Dendritic cell treated with granulocyte-macrophage colony-stimulating factor and Interleukin-4, amounts not matched to agents 40 ng/mL and 50 ng/mL, for 4 days (primary cell): ENCODE measurements at regions not wholly inside any gene's neighbourhood (a gene's known extent, or its start where the extent isn't known, plus 50 kb on each side); places are given as distances from the start of the nearest gene placed in this dataset.
"Not testable (repeated sequence)": the region's sequence is repeated elsewhere in the genome, so short reads cannot be mapped to it uniquely, and the experiment has no call there.

Experiments
- H3K27ac Mint-ChIP-seq: one replicate; pipeline ENCODE4 v1.8.0; 2022; ENCODE audit warnings: mild to moderate bottlenecking, mixed read lengths
- H3K27me3 Mint-ChIP-seq: one replicate; pipeline ENCODE4 v1.8.0; 2022; ENCODE audit warnings: mild to moderate bottlenecking, mixed read lengths
- H3K36me3 Mint-ChIP-seq: one replicate; pipeline ENCODE4 v1.8.0; 2022; ENCODE audit warnings: low read depth, mixed read lengths
- H3K4me1 Mint-ChIP-seq: one replicate; pipeline ENCODE4 v1.8.0; 2022; ENCODE audit warnings: low read depth, mixed read lengths
- H3K4me3 Mint-ChIP-seq: one replicate; pipeline ENCODE4 v1.8.0; 2022; ENCODE audit warnings: mild to moderate bottlenecking, moderate library complexity, mixed read lengths
- H3K9me3 Mint-ChIP-seq: one replicate; pipeline ENCODE4 v1.8.0; 2022; ENCODE audit warnings: mixed read lengths
- intact Hi-C: fragments of 100-400 bp; cut with micrococcal nuclease; formaldehyde crosslinking; loops from one replicate; pipeline ENCODE4 v1.15.0; 2022

DNA sequence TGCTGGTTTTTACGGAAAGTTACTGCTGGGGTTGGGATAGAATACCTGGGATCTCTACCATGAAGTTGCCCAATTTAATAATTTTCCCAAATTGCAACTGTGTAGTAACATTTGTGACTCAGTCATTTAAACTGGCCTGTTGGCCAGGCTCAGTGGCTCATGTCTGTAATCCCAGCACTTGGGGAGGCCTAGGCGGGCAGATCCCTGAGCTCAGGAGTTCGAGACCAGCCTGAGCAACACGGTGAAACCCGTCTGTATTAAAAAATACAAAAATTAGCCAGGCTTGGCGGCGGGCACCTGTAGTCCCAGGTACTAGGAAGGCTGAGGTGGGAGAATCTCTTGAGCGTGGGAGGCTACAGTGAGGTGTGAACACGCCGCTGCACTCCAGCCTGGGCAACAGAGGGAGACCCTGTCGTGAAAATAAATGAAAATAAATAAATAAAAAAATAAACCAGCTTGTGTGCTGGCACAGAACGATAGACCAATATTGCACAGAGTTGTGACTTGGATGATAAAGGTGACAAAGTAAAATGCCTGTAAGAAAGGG lies 160.7 kb upstream of the ZNF608 start:
- Mint-ChIP-seq H3K9me3 (no peaks in the 10 kb centered on the region), H3K4me1 (peaks cover 60% of the 10 kb centered on the region), H3K36me3 (no peaks in the 10 kb centered on the region), H3K27me3 (no peaks in the 10 kb centered on the region), H3K27ac (no peak overlapping the region), H3K4me3 (no peak overlapping the region)
- intact Hi-C loops, result no loop called here

DNA sequence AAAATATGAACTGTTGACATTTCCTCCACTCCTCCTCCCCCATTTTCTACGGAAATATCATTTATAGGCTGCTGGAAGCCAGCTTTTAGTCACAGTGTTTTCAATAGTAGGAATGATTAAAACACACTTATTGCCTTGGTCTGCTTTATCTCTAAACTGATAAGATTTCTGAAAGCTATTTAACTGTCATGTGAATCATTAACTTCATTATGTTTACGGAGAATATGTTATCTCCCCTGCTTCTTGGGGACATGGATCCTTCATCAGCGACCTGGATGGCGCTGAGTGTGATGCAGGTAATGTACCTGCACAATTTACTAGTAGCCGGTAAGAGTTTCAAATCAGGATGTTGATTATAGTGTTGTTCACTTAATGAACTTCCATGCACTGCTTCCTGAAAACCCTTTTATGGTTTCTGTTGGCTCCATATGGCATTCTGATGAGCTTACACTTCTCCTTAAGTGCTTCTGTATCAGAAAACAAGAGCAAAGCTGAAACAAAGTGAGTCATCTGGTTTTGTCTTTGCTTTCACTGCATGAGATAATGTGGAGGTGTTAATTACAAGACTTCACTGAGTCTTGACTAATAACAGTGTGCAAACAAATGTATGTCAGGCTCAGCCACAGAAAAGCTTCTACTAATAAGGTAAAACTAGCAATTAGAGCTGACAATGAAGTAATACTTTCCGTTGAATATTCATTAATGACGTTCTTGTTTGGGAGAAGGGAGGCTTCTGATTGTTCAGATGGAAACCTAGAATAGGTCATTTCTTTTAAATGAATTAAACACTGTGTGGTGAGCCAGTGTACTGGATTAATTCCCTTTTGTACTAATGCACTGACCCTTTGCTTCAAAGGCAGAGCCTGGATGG lies 162.4 kb upstream of the ZNF608 start:
- Mint-ChIP-seq H3K9me3 (no peaks in the 10 kb centered on the region), H3K4me3 (no peak overlapping the region), H3K27ac (peak overlapping the region; percentile 29), H3K36me3 (no peaks in the 10 kb centered on the region), H3K4me1 (peaks cover 61% of the 10 kb centered on the region), H3K27me3 (no peaks in the 10 kb centered on the region)
- intact Hi-C loops, result no loop called here

DNA sequence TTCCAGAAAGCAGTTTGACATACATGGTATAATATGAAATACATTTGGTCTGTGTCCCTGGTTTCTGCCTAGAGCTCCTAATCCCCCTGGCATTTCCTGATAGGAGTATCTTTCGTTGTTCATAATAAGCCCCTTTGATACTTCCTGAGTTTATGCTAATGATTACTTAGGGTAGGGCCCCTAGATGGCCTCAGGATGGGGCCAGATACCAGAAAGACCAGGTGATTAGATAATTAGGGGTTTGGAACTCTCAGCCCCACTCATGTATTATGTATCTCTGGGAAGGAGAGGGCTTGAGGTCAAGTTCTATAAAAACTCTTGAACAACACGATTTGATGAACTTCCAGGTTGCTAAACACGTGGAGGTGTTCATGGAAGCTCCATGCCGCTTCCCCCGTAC lies 163.3 kb upstream of the ZNF608 start:
- Mint-ChIP-seq H3K36me3 (no peaks in the 10 kb centered on the region), H3K27me3 (no peaks in the 10 kb centered on the region), H3K9me3 (no peaks in the 10 kb centered on the region), H3K27ac (peak overlapping the region; percentile 29), H3K4me3 (no peak overlapping the region), H3K4me1 (peaks cover 59% of the 10 kb centered on the region)
- intact Hi-C loops, result no loop called here

DNA sequence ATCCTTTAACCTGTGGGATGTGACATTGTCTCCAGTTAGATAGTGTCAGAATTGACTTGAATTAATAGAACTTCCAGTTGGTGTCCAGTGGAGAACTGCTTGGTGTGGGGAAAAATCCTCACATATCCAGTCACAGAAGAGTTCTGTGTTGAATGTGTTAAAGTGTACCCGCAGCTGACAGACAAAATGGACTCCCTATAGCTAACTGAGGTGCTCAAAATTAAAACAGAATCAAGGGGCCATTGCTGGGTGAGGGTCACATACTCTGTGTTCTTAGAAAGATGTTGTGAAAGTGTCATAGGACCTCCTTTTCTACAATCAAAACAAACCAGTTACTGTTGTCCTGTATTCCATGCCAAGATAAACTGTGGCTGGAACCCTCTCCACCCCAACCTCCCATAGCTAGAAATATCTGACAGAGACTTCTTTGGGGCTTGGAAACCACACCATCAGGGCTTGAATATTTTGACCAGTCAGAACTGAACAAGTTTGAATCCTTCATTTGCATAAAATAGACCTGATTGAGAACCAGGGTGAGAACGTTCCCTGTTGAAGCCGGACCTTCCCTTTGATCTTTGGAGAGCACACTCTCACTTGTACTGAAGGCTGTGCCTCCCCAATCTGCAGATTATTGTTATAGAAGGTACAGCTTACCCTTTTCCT lies 164.0 kb upstream of the ZNF608 start:
- intact Hi-C loops, result no loop called here
- H3K9me3 Mint-ChIP-seq, result no peaks in the 10 kb centered on the region
- H3K36me3 Mint-ChIP-seq, result no peaks in the 10 kb centered on the region
- no peaks in the 10 kb centered on the region for H3K27me3 Mint-ChIP-seq
- peaks cover 59% of the 10 kb centered on the region for H3K4me1 Mint-ChIP-seq
- H3K27ac Mint-ChIP-seq, result no peak overlapping the region
- no peak overlapping the region for H3K4me3 Mint-ChIP-seq

DNA sequence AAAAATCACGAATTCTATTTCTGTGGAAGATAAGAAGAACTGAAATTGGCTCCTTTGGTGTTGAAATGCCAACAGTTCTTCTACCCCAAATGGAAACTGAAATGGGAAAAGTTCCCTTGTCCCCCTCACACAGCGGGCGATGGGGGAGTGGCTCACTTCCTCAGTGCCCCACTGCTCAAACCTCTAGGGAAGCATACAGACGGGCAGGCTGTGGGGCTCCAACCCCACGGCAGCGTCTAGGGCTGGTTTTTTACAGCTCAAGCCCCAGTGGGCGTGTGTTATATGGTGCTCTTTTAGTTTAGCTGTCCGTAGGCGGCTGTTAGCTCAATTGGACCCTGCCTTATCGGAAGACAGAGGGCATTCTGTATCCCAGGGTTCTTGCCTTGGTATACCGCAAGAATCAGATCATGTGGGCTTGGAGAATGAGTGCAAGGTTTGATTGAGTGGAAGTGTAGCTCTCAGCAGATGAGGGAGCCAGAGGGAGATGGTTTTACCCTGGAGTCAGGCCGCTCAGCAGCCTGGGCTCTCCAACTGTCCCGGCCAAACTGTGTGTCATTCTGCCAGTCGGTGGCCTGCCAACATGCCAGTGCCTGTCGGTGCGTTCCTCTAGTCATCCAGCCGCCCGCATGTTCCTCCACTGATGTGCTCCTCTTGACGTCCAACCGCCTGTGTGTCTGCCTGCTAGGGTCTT lies 166.3 kb upstream of the ZNF608 start:
- intact Hi-C loops, result no loop called here
- Mint-ChIP-seq H3K36me3 (no peaks in the 10 kb centered on the region), H3K27me3 (no peaks in the 10 kb centered on the region), H3K9me3 (no peaks in the 10 kb centered on the region), H3K4me3 (peak overlapping the region; percentile 58), H3K4me1 (peaks cover 57% of the 10 kb centered on the region), H3K27ac (peak overlapping the region; percentile 74)

DNA sequence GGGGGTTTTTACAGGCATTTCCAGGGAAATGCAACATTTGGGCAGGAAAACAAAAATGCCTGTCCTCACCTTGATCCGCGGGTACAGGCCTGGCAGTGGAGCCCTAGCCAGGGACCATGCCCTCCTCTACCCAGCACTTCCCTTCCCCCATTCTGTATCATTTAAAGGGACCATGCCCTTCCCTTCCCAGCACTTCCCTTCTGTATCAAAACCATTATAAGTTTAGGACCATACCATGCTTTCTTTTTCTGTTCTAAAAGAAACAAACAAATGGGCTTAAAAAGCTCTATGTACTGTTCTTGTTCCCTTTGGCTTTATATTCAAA lies 166.9 kb upstream of the ZNF608 start:
- H3K27ac Mint-ChIP-seq, result peak overlapping the region; percentile 74
- H3K36me3 Mint-ChIP-seq, result no peaks in the 10 kb centered on the region
- H3K4me3 Mint-ChIP-seq, result no peak overlapping the region
- intact Hi-C loops, result no loop called here
- no peaks in the 10 kb centered on the region for H3K27me3 Mint-ChIP-seq
- no peaks in the 10 kb centered on the region for H3K9me3 Mint-ChIP-seq
- H3K4me1 Mint-ChIP-seq, result peaks cover 57% of the 10 kb centered on the region

DNA sequence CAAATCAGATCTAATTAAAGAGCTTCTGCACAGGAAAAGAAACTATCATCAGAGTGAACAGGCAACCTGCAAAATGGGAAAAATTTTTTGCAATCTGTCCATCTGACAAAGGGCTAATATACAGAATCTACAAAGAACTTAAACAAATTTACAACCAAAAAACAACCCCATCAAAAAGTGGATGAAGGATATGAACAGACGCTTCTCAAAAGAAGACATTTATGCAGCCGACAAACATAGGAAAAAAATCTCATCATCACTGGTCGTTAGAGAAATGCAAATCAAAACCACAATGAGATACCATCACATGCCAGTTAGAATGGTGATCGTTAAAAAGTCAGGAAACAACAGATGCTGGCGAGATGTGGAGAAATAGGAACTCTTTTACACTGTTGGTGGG lies 169.9 kb upstream of the ZNF608 start:
- peaks cover 36% of the 10 kb centered on the region for H3K4me1 Mint-ChIP-seq
- H3K36me3 Mint-ChIP-seq, H3K27me3 Mint-ChIP-seq, H3K27ac Mint-ChIP-seq, intact Hi-C loops, H3K4me3 Mint-ChIP-seq, H3K9me3 Mint-ChIP-seq: not testable (repeated sequence)

DNA sequence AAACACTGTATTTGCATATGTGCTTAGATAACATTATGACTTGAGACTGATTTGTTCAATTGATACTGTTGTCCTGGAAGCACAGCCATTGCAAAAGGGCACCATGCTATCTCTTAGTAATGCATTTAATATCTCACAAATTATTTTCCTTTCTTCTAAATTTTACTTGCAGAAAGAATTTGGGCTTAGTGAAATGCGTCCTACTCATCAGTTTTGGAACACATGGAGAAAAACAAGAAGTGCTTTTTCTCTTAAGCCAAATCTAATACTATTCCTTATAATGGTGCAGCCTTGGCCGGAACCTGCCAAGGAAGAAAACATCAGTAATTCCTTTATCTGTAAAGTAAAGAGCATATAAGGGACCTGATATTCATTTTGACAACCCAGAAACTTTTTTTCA lies 172.2 kb upstream of the ZNF608 start:
- peaks cover 14% of the 10 kb centered on the region for H3K4me1 Mint-ChIP-seq
- intact Hi-C loops, result no loop called here
- H3K4me3 Mint-ChIP-seq, result no peak overlapping the region
- H3K36me3 Mint-ChIP-seq, result no peaks in the 10 kb centered on the region
- H3K9me3 Mint-ChIP-seq, result no peaks in the 10 kb centered on the region
- no peaks in the 10 kb centered on the region for H3K27me3 Mint-ChIP-seq
- no peak overlapping the region for H3K27ac Mint-ChIP-seq

DNA sequence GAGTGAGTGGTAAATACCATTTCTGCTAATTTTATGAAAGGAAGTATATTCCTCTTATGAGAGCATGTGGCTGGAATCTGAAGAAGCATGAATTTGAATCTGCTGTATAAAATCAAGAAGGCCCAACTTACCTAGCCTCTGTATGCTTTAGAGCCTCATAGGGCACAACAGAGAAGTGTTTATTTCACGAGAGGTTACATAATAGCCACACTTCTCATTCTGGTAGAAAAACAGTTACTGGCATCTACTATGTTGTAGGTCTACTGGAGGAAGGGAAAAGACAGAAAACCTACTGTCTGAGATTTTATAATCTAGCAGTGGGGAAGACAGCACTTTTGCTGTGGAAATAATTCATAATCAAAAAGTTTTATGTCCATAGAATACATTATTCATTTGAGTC lies 172.6 kb upstream of the ZNF608 start:
- H3K4me3 Mint-ChIP-seq, result no peak overlapping the region
- intact Hi-C loops, result no loop called here

DNA sequence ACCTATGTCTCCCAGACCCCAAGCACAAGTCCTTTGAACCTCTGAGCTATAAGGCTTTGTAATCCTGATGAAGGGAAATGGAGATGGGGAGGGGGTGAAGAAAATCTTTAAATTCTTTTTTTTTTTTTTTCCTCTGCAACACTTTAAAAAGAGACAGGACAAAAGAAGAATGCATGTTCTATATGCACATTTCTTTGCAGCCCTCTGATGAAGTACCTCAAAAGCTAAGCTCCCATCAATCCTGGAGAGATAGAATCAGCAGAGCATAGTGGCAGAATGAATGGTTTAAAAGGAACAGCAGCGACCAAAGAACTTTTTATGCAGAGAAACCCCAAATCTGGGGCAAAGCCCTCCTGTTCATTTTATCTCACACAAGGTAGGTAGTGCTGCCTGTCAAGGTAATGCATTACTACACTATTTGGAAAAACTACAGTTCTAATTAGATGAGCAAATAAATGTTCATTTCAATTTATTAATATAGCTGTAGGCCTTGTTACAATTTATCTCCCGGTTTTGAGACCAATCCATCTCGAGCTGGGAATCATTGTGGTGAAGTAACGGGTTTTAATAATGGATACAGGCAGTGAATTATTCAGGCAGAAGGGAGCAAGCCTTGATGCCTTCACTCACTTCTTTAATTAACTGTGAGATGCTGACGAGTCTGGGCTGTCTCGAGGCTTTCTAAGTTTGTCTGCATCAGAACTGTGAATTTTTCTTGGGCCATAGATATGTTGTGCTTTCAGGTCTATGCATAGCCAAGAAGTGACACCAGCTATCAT lies 173.5 kb upstream of the ZNF608 start:
- Mint-ChIP-seq H3K36me3 (no peaks in the 10 kb centered on the region), H3K27ac (no peak overlapping the region), H3K4me1 (peaks cover 18% of the 10 kb centered on the region), H3K4me3 (no peak overlapping the region), H3K9me3 (no peaks in the 10 kb centered on the region), H3K27me3 (no peaks in the 10 kb centered on the region)
- intact Hi-C loops, result no loop called here

More for the DNA sequence above, 172.6 kb upstream of the ZNF608 start:
- Mint-ChIP-seq H3K36me3 (no peaks in the 10 kb centered on the region), H3K27ac (no peak overlapping the region), H3K4me1 (peaks cover 14% of the 10 kb centered on the region), H3K27me3 (no peaks in the 10 kb centered on the region), H3K9me3 (no peaks in the 10 kb centered on the region)

DNA sequence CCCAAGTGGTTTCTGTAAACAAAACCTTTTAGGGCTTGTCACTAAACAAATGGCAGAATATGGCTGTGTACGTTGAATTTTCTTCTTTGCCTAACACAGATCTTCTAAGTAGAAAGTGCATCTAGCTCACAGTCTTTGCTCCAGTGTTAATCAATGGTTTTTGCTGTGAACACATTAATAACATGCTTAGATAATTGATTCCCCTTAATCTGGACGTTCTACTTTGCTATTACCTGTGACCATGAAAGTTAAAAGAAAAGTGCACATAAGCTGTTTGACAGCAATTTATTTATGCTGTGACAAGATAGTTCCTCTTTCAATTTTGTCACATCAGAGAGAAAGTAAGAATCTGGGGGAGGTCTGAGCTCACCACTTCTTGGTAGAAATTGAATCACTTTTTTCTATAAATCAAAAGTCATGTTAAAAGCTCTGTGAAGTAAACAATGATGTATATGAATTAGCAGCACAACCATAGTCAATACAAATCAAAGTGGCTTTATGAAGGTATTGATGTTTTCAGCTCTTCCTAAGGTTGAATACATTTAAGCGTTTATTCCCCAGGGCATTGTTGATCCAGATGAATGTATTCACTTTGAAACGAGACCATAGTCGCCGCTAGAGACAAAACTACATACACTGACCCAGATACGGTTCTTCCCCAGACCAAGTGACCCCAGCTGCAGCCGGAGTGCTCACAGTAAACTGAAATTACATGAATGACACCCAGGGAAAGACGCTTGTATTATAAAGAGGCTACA lies 174.6 kb upstream of the ZNF608 start:
- Mint-ChIP-seq H3K9me3 (no peaks in the 10 kb centered on the region), H3K4me3 (no peak overlapping the region), H3K27me3 (no peaks in the 10 kb centered on the region), H3K27ac (no peak overlapping the region), H3K4me1 (peaks cover 24% of the 10 kb centered on the region), H3K36me3 (no peaks in the 10 kb centered on the region)
- intact Hi-C loops, result no loop called here

DNA sequence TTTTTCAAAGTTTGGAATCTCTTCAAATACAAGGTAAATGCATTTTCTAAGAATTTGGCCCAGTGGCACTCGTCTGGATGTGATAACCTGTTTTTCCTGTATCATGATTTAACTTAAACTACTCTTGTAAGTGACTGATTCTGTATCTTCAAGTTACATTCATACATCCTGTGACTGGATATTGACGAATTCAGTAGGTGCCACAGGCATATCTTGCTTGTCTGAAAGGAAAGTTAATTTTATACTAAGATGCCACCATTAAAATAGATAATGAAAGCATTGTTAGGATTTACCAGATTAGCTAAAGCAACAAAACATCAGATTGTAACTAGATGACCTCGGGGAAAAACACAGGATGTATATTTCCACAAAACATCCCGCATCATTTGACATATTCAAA lies 175.3 kb upstream of the ZNF608 start:
- Mint-ChIP-seq H3K4me3 (no peak overlapping the region), H3K36me3 (no peaks in the 10 kb centered on the region), H3K27me3 (no peaks in the 10 kb centered on the region), H3K4me1 (peaks cover 20% of the 10 kb centered on the region), H3K27ac (no peak overlapping the region), H3K9me3 (no peaks in the 10 kb centered on the region)
- intact Hi-C loops, result no loop called here

DNA sequence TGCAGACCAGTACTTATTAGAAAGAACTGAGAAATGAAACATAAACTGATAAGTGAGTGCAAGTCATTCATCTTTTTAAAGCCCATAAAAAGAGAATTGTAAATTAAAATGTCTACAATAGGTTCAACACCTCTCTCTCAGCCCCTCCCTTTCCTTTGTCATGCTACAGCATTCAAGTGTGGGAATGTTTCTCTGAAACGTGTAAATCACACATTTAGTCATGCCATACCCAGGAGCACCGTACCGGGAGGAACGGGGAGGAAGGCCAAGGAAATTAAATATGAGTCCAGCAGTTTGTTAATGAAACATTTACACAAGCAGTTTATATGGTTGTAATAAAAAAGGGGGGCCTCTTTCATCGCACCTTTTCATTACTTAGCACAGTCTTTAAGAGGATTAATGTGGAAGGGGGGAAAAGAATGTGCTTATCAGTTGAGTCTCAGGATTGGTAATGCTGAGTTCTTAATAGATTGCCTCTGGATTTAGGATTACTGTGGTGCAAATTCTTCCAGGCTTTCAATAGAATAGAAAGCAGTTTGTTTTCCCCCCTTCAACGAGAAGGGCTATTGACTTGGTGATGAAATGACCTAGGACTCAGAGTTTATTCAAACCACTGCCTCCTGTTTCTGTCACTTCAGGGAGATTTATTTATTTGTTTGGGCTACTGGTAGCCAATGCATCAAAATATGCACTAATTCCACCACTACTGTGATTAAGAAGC lies 176.0 kb upstream of the ZNF608 start:
- peaks cover 22% of the 10 kb centered on the region for H3K4me1 Mint-ChIP-seq
- intact Hi-C loops, result no loop called here

More for the DNA sequence above, 176.0 kb upstream of the ZNF608 start:
- H3K36me3 Mint-ChIP-seq, result no peaks in the 10 kb centered on the region
- H3K27ac Mint-ChIP-seq, result no peak overlapping the region
- no peak overlapping the region for H3K4me3 Mint-ChIP-seq
- H3K27me3 Mint-ChIP-seq, result no peaks in the 10 kb centered on the region
- H3K9me3 Mint-ChIP-seq, result no peaks in the 10 kb centered on the region
